Left hindlimb (tissue), 1 donor: ENCODE measurements at regions not wholly inside any gene's neighbourhood (a gene's known extent, or its start where the extent isn't known, plus 50 kb on each side); places are given as distances from the start of the nearest gene placed in this dataset.

Experiments used
- DNase-seq: peaks from one replicate; pipeline ENCODE4 v3.0.0-alpha.2; 2018

- DNase-seq = no peak
Observed at GRCh38 chr4:148522995-148523394, 80.8 kb upstream of the NR3C2 start.

GRCh38 chr4:148515248-148515647 lies 73.0 kb upstream of the NR3C2 start:
- DNase-seq = no peak

DNA sequence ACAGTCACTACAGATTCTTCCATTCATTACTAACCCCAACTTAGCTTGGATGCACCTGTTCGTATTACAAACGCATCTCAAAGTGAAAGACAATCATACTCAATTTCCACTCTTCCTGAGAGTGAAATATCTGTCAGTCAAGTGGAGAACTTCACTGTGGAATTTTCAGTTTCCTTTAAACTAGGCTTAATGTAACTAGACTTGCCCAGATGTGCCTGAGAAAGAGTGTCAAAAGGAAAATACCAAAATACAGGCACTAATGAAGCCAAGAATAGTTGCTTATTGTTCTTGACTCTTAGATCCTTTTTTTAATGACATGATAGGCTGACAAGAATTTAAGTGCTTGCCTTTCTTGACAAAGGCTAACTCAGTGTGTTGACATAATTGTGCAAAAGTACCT lies 72.4 kb upstream of the NR3C2 start:
- no peak for DNase-seq

- no peak for DNase-seq
Observed at GRCh38 chr4:148514041-148514440, 71.8 kb upstream of the NR3C2 start.

DNA sequence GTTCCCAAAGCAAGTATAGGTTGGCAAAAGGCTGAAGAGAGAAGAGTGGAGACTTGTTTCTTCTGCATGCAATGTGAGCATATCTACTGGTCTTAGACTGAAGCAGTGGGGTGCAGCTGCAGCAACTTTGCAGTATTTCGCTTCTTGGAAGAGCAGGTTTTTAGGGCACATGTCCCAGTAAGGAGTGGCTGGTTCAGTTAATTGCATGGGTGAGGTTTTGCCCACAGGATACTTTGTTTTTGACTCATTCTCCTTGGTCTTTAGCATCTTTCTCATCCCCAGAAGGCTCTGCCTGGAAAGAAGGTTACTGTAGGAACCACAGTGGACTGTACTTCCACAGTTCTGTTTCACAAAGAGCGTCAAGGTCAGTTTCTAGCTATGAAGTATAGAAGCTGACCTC lies 68.0 kb upstream of the NR3C2 start:
- DNase-seq = no peak

- no peak for DNase-seq
Observed at GRCh38 chr4:148503681-148504080, 61.5 kb upstream of the NR3C2 start.

- no peak for DNase-seq
Observed at GRCh38 chr4:148497258-148497657, 55.0 kb upstream of the NR3C2 start.

DNA sequence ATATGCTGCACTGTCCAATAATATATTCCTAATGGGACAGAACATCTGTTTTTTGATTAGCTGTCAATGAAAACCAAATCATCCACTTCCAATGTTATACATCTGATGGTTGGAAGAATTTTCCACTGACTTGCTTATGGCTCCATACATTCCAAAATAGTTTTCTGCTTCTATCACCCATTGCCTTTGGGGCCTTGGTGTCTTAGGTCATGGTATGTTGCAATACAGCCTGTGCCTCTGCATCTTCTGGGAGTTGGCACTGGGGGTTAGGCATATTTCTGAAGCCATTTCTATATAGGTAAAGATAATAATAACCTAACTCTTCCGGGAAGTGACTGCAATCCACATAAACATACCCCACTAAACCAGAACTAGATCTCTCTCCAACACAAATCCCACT lies 53.2 kb upstream of the NR3C2 start:
- DNase-seq = no peak
